Osteoblast (primary cell): ENCODE measurements at regions not wholly inside any gene's neighbourhood (a gene's known extent, or its start where the extent isn't known, plus 50 kb on each side); places are given as distances from the start of the nearest gene placed in this dataset.

Source experiments
- DNase-seq: peaks from one replicate; pipeline ENCODE4 v3.0.0; 2011; ENCODE audit warnings: low spot score, mixed read lengths; ENCODE audit not compliant: insufficient read length; ENCODE audit errors: missing footprints
- H2AFZ ChIP-seq: 2 replicates; pipeline ENCODE4 v1.6.0; 2011; ENCODE audit warnings: mild to moderate bottlenecking, low read length
- H3K27ac ChIP-seq: 2 replicates; pipeline ENCODE4 v1.5.1; 2011; ENCODE audit warnings: mild to moderate bottlenecking, low read depth, low read length, moderate library complexity
- H3K27me3 ChIP-seq: 2 replicates; pipeline ENCODE4 v1.6.0; 2012; ENCODE audit warnings: mild to moderate bottlenecking, control low read depth, inconsistent platforms, low read length, moderate library complexity; ENCODE audit not compliant: insufficient read depth
- H3K36me3 ChIP-seq: 2 replicates; pipeline ENCODE4 v1.5.1; 2011; ENCODE audit warnings: mild to moderate bottlenecking, low read length, control low read depth, moderate library complexity; ENCODE audit not compliant: insufficient read depth
- H3K4me1 ChIP-seq: 2 replicates; pipeline ENCODE4 v1.5.1; 2011; ENCODE audit warnings: mild to moderate bottlenecking, low read length, control low read depth, moderate library complexity; ENCODE audit not compliant: insufficient read depth
- H3K4me2 ChIP-seq: 2 replicates; pipeline ENCODE4 v1.6.0; 2011; ENCODE audit warnings: mild to moderate bottlenecking, low read length; ENCODE audit not compliant: insufficient read depth
- H3K4me3 ChIP-seq: fragments of 200-600 bp; sonication (generic); 3 replicates; pipeline ENCODE4 v1.5.1; 2012; ENCODE audit warnings: mild to moderate bottlenecking, low read length, inconsistent platforms; ENCODE audit not compliant: insufficient read depth
- H3K79me2 ChIP-seq: 2 replicates; pipeline ENCODE4 v1.6.0; 2012; ENCODE audit warnings: mild to moderate bottlenecking, low read length, control low read depth, inconsistent platforms; ENCODE audit not compliant: insufficient read depth
- H3K9me3 ChIP-seq: 2 replicates; pipeline ENCODE4 v1.5.1; 2011; ENCODE audit warnings: low read depth, low read length, control low read depth
- H4K20me1 ChIP-seq: 2 replicates; pipeline ENCODE4 v1.6.0; 2012; ENCODE audit warnings: mild to moderate bottlenecking, low read length, control low read depth; ENCODE audit not compliant: insufficient read depth
- TF ChIP-seq, protein P1 (sequence below): IDR thresholded peaks from 2 replicates; pipeline ENCODE4 v1.5.1; 2011; ENCODE audit warnings: mild to moderate bottlenecking, low read depth, low read length, moderate library complexity; ENCODE audit errors: extremely low read depth

DNA sequence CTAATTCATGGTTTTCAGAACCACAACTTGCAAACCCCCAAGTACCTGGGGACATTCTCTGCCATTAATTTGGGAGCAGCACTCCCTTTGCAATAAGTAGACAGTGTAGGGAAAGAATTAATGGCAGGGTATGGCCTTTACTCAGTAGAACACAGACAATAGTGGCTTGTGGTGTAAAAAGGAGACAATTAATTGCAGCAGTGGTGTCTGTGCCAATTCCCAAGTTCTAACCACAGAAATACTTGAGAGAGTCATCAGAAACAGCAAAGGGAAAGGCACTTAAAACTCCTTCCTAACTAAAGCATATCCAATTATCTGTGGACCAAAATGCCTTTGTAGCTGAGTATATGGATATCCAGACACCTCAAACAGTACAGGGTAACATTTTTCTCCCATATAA lies 257.6 kb upstream of the POU3F2 start:
- Histone ChIP-seq H3K9me3 (no peaks in the 10 kb centered on the region), H4K20me1 (no peaks in the 10 kb centered on the region), H2AFZ (no peak overlapping the region), H3K36me3 (no peaks in the 10 kb centered on the region), H3K27me3 (no peaks in the 10 kb centered on the region), H3K79me2 (no peaks in the 10 kb centered on the region), H3K4me3 (no peak overlapping the region), H3K4me1 (no peaks in the 10 kb centered on the region), H3K4me2 (no peak overlapping the region), H3K27ac (no peak overlapping the region)
- no peak for DNase-seq
- TF ChIP-seq, protein P1, sequence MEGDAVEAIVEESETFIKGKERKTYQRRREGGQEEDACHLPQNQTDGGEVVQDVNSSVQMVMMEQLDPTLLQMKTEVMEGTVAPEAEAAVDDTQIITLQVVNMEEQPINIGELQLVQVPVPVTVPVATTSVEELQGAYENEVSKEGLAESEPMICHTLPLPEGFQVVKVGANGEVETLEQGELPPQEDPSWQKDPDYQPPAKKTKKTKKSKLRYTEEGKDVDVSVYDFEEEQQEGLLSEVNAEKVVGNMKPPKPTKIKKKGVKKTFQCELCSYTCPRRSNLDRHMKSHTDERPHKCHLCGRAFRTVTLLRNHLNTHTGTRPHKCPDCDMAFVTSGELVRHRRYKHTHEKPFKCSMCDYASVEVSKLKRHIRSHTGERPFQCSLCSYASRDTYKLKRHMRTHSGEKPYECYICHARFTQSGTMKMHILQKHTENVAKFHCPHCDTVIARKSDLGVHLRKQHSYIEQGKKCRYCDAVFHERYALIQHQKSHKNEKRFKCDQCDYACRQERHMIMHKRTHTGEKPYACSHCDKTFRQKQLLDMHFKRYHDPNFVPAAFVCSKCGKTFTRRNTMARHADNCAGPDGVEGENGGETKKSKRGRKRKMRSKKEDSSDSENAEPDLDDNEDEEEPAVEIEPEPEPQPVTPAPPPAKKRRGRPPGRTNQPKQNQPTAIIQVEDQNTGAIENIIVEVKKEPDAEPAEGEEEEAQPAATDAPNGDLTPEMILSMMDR: no peak

DNA sequence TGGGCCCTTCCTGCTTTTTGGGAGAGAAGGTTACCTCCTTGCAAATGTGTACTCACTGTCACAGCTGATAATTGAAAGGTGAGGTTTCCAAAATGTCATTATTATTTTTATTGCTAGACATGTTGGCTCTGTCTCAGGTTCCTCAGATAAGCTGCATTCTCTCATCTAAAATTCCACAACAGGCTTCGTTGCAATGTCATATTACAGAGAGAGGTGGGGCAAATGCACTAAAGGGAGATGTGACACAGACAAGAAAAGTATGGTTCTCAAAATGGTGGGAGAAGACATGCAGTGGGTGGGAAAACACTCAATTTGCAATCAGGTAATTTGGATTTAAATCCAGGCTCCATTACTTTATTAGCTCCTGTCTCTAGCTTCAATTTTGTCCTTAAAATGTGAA lies 256.4 kb upstream of the POU3F2 start:
- no peak overlapping the region for H3K4me2 ChIP-seq
- H3K79me2 ChIP-seq: no peaks in the 10 kb centered on the region
- no peak overlapping the region for H2AFZ ChIP-seq
- no peaks in the 10 kb centered on the region for H3K9me3 ChIP-seq
- H4K20me1 ChIP-seq: no peaks in the 10 kb centered on the region
- no peaks in the 10 kb centered on the region for H3K27me3 ChIP-seq
- no peak overlapping the region for H3K27ac ChIP-seq
- no peaks in the 10 kb centered on the region for H3K4me1 ChIP-seq
- TF ChIP-seq, protein P1: no peak
- H3K4me3 ChIP-seq: no peak overlapping the region
- DNase-seq: no peak
- no peaks in the 10 kb centered on the region for H3K36me3 ChIP-seq

DNA sequence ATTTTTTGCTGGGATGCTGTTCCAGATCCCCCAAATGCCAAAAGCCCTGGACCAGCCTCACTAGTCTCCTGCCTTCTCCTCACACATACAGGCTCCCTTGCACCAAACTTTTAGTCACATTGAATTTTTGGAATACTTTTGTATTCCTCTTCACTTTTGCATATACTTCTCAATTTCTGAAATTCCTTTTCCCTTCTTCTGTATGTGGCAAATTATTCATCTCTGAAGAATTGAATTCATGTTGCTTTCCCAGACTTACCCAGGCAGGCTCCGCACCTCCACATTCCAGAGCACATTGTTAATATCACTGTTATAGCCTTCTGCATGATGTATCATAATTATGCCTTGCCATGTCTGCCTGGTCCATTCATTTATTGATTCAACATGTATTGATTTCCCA lies 255.3 kb upstream of the POU3F2 start:
- Histone ChIP-seq H3K27ac (no peak overlapping the region), H3K79me2 (no peaks in the 10 kb centered on the region), H3K4me3 (no peak overlapping the region), H2AFZ (no peak overlapping the region), H3K4me2 (no peak overlapping the region), H4K20me1 (no peaks in the 10 kb centered on the region), H3K4me1 (no peaks in the 10 kb centered on the region), H3K27me3 (no peaks in the 10 kb centered on the region), H3K36me3 (no peaks in the 10 kb centered on the region), H3K9me3 (no peaks in the 10 kb centered on the region)
- no peak for DNase-seq
- TF ChIP-seq, protein P1: no peak

DNA sequence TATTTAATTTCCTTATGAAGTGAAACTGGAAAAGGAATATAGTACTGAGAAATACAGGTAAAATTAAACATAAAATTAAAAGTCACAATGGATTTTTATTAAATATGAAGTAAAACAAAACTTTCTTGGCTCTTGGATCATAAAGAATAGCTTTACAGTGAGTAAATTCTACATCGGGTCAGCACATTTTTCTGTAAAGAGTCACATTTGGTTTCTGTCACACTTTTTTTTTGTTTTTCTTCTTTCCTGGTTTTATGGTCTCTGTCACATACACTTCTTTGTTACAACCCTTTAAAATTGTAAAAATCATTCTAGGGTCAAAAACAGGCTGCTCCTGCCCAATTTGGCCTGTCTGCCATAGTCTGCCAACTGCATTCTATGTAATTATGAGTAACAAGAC lies 254.4 kb upstream of the POU3F2 start:
- Histone ChIP-seq H3K27ac (no peak overlapping the region), H2AFZ (no peak overlapping the region), H3K4me2 (no peak overlapping the region), H3K4me1 (no peaks in the 10 kb centered on the region), H4K20me1 (no peaks in the 10 kb centered on the region), H3K79me2 (no peaks in the 10 kb centered on the region), H3K36me3 (no peaks in the 10 kb centered on the region), H3K4me3 (no peak overlapping the region), H3K9me3 (no peaks in the 10 kb centered on the region), H3K27me3 (no peaks in the 10 kb centered on the region)
- TF ChIP-seq, protein P1: no peak
- no peak for DNase-seq
